IMR-90 (cell line): ENCODE measurements at regions not wholly inside any gene's neighbourhood (a gene's known extent, or its start where the extent isn't known, plus 50 kb on each side); places are given as distances from the start of the nearest gene placed in this dataset.

Source experiments
- ATAC-seq: fragments of 200-7000 bp; cut with Tn5 transposase; 2 replicates; pipeline ENCODE4 v1.9.1; 2020; ENCODE audit warnings: low read depth, mild to moderate bottlenecking, moderate library complexity
- BruUV-seq: library from RNA; stranded (reverse); fragments of 400-500 nt; replicated peaks from 2 replicates; lab custom pipeline; 2021; lab: Mats Ljungman, UMichigan
- CTCF ChIA-PET: fragments of 300-600 bp; formaldehyde crosslinking; extraction: SDS; loops from one replicate; lab custom pipeline; 2021; ENCODE audit warnings: antibody characterized with exemption; lab: Yijun Ruan, JAX
- POLR2A ChIA-PET: fragments of 300-600 bp; sonication (Branson Sonifier 250); formaldehyde crosslinking; loops from one replicate; lab custom pipeline; 2022; ENCODE audit warnings: antibody characterized with exemption; ENCODE audit not compliant: unreplicated experiment; lab: Charles Lee
- DNase-seq: peaks from one replicate; pipeline ENCODE4 v3.0.0; 2013
- H2AFZ ChIP-seq: replicated peaks from 2 replicates; pipeline ENCODE3; 2013; ENCODE audit warnings: low read length, mild to moderate bottlenecking; ENCODE audit not compliant: poor library complexity
- H2AK5ac ChIP-seq: 2 replicates; pipeline ENCODE4 v1.6.1; 2013; ENCODE audit warnings: low read depth, low read length, inconsistent platforms
- H2AK9ac ChIP-seq: replicated peaks from 2 replicates; pipeline ENCODE3; 2013; ENCODE audit warnings: mild to moderate bottlenecking, low read depth, low read length, moderate library complexity; ENCODE audit not compliant: poor library complexity
- H2BK120ac ChIP-seq: 2 replicates; pipeline ENCODE4 v1.6.1; 2013; ENCODE audit warnings: low read depth, low read length, inconsistent platforms
- H2BK15ac ChIP-seq: 3 replicates; pipeline ENCODE4 v1.6.1; 2013; ENCODE audit warnings: low read depth, low read length, inconsistent platforms
- H2BK20ac ChIP-seq: 2 replicates; pipeline ENCODE4 v1.6.1; 2013; ENCODE audit warnings: low read depth, mild to moderate bottlenecking, inconsistent platforms, low read length, moderate library complexity
- H2BK5ac ChIP-seq: 2 replicates; pipeline ENCODE4 v1.6.1; 2013; ENCODE audit warnings: mild to moderate bottlenecking, low read depth, low read length, inconsistent platforms; ENCODE audit not compliant: poor library complexity, severe bottlenecking
- H3K14ac ChIP-seq: replicated peaks from 2 replicates; pipeline ENCODE4 v1.6.1; 2013; ENCODE audit warnings: low read depth, low read length, inconsistent platforms
- H3K18ac ChIP-seq: 2 replicates; pipeline ENCODE4 v1.6.1; 2013; ENCODE audit warnings: low read depth, low read length, control low read depth
- H3K23ac ChIP-seq: 2 replicates; pipeline ENCODE4 v1.6.1; 2013; ENCODE audit warnings: low read depth, low read length, inconsistent platforms
- H3K27ac ChIP-seq: 2 replicates; pipeline ENCODE4 v1.5.1; 2013; ENCODE audit warnings: mild to moderate bottlenecking, control low read depth, low read length; ENCODE audit not compliant: insufficient read depth
- H3K27me3 ChIP-seq: 2 replicates; pipeline ENCODE4 v1.6.1; 2013; ENCODE audit warnings: low read length; ENCODE audit not compliant: control insufficient read depth, insufficient read depth
- H3K36me3 ChIP-seq: 2 replicates; pipeline ENCODE4 v1.6.1; 2013; ENCODE audit warnings: low read length, mixed read lengths; ENCODE audit not compliant: control insufficient read depth, insufficient read depth
- H3K4ac ChIP-seq: 2 replicates; pipeline ENCODE4 v1.6.1; 2013; ENCODE audit warnings: low read depth, low read length, inconsistent platforms
- H3K4me1 ChIP-seq: 2 replicates; pipeline ENCODE4 v1.6.1; 2013; ENCODE audit warnings: low read length, mixed read lengths; ENCODE audit not compliant: control insufficient read depth, insufficient read depth
- H3K4me2 ChIP-seq: 2 replicates; pipeline ENCODE4 v1.6.1; 2013; ENCODE audit warnings: low read depth, mild to moderate bottlenecking, control low read depth, low read length, moderate library complexity
- H3K4me3 ChIP-seq: 2 replicates; pipeline ENCODE4 v1.5.1; 2013; ENCODE audit warnings: low read depth, mild to moderate bottlenecking, control low read depth, low read length, moderate library complexity; ENCODE audit not compliant: insufficient read depth
- H3K56ac ChIP-seq: 2 replicates; pipeline ENCODE4 v1.6.1; 2013; ENCODE audit warnings: low read length, inconsistent platforms; ENCODE audit not compliant: insufficient read depth; ENCODE audit errors: extremely low read depth
- H3K79me1 ChIP-seq, 2 experiments: 2 replicates each; pipeline ENCODE4 v1.6.1; 2013; ENCODE audit warnings: low read length in 2 of 2, inconsistent platforms in 1 of 2, low read depth in 1 of 2
- H3K9ac ChIP-seq: 2 replicates; pipeline ENCODE4 v1.6.1; 2013; ENCODE audit warnings: low read depth, low read length, control low read depth
- H3K9me1 ChIP-seq: 2 replicates; pipeline ENCODE4 v1.6.1; 2013; ENCODE audit warnings: low read length, inconsistent platforms; ENCODE audit not compliant: insufficient read depth
- H3K9me3 ChIP-seq: 2 replicates; pipeline ENCODE4 v1.6.1; 2013; ENCODE audit warnings: low read length; ENCODE audit not compliant: control insufficient read depth, insufficient read depth
- H4K20me1 ChIP-seq: 2 replicates; pipeline ENCODE4 v1.6.1; 2013; ENCODE audit warnings: low read length, inconsistent platforms; ENCODE audit not compliant: insufficient read depth
- H4K5ac ChIP-seq: 2 replicates; pipeline ENCODE4 v1.6.1; 2013; ENCODE audit warnings: mild to moderate bottlenecking, low read depth, low read length, control low read depth
- H4K8ac ChIP-seq, 2 experiments: 2 replicates each; pipeline ENCODE4 v1.6.1; 2013; ENCODE audit warnings: low read depth in 2 of 2, low read length in 2 of 2, control low read depth in 1 of 2, inconsistent platforms in 1 of 2
- H4K91ac ChIP-seq: 2 replicates; pipeline ENCODE4 v1.6.1; 2013; ENCODE audit warnings: low read depth, low read length, inconsistent platforms; ENCODE audit not compliant: insufficient read depth
- BHLHE40 ChIP-seq: fragments of 150-350 bp; IDR thresholded peaks from 2 replicates; pipeline ENCODE4 v1.6.1; 2016; ENCODE audit warnings: mild to moderate bottlenecking, low read depth, low read length
- CEBPB ChIP-seq: IDR thresholded peaks from 2 replicates; pipeline ENCODE4 v1.6.1; 2012; ENCODE audit warnings: low read depth, low read length, improper control_type of control experiment
- CHD1 ChIP-seq: IDR thresholded peaks from 2 replicates; pipeline ENCODE4 v1.6.1; 2012; ENCODE audit warnings: low read depth, low read length, improper control_type of control experiment
- FOS ChIP-seq: fragments of 150-350 bp; IDR thresholded peaks from 2 replicates; pipeline ENCODE4 v1.6.1; 2016; ENCODE audit warnings: low read depth, low read length
- MAZ ChIP-seq: IDR thresholded peaks from 2 replicates; pipeline ENCODE4 v1.6.1; 2012; ENCODE audit warnings: low read depth, mild to moderate bottlenecking, low read length, improper control_type of control experiment, moderate library complexity, borderline replicate concordance
- NFE2L2 ChIP-seq: fragments of 150-350 bp; IDR thresholded peaks from 2 replicates; pipeline ENCODE4 v1.6.1; 2016; ENCODE audit warnings: low read depth, mild to moderate bottlenecking, low read length
- POLR2A ChIP-seq: IDR thresholded peaks from 2 replicates; pipeline ENCODE4 v1.6.1; 2012; ENCODE audit warnings: mild to moderate bottlenecking, low read depth, low read length
- RCOR1 ChIP-seq: IDR thresholded peaks from 2 replicates; pipeline ENCODE4 v1.6.1; 2012; ENCODE audit warnings: mild to moderate bottlenecking, low read length, improper control_type of control experiment; ENCODE audit not compliant: insufficient replicate concordance
- RFX5 ChIP-seq: IDR thresholded peaks from 2 replicates; pipeline ENCODE4 v1.8.0; 2012; ENCODE audit warnings: low read depth, mild to moderate bottlenecking, low read length, moderate library complexity
- WGBS, 2 experiments: methylation state at CpG; one replicate each; pipeline versions ENCODE4 v1.1.5 to v1.1.7; 2013; ENCODE audit warnings: missing lambda C conversion rate in 2 of 2; ENCODE audit not compliant: insufficient read length in 1 of 2; ENCODE audit errors: extremely low coverage in 2 of 2; 5-methylcytosine and 5-hydroxymethylcytosine counted together
- dilution Hi-C: fragments of 300-500 bp; cut with HindIII; formaldehyde crosslinking; loops from one replicate; pipeline ENCODE4 v1.14.3; 2018; ENCODE audit warnings: low sequenced_read_pairs; ENCODE audit not compliant: unreplicated experiment
- in situ Hi-C: fragments of 300-500 bp; cut with MboI; formaldehyde crosslinking; loops from 3 replicates; pipeline ENCODE4 v1.14.3; 2019; ENCODE audit warnings: low sequenced_read_pairs, inconsistent platforms, mixed read lengths
- intact Hi-C: fragments of 100-400 bp; cut with micrococcal nuclease; formaldehyde crosslinking; loops from 2 replicates; pipeline ENCODE4 v1.10.0; 2022
- TF ChIP-seq, protein P1 (sequence below): conservative IDR thresholded peaks from 2 replicates; pipeline ENCODE4 v1.5.1; 2012; ENCODE audit warnings: mild to moderate bottlenecking, low read depth, low read length, improper control_type of control experiment
- TF ChIP-seq, protein P2 (sequence below): fragments of 150-350 bp; IDR thresholded peaks from 2 replicates; pipeline ENCODE4 v1.6.1; 2017; ENCODE audit warnings: mild to moderate bottlenecking, antibody characterized with exemption, low read length, low read depth
- TF ChIP-seq, protein P3 (sequence below): fragments of 150-350 bp; IDR thresholded peaks from 2 replicates; pipeline ENCODE4 v1.6.1; 2016; ENCODE audit warnings: low read depth, mild to moderate bottlenecking, low read length, moderate library complexity, borderline replicate concordance

DNA sequence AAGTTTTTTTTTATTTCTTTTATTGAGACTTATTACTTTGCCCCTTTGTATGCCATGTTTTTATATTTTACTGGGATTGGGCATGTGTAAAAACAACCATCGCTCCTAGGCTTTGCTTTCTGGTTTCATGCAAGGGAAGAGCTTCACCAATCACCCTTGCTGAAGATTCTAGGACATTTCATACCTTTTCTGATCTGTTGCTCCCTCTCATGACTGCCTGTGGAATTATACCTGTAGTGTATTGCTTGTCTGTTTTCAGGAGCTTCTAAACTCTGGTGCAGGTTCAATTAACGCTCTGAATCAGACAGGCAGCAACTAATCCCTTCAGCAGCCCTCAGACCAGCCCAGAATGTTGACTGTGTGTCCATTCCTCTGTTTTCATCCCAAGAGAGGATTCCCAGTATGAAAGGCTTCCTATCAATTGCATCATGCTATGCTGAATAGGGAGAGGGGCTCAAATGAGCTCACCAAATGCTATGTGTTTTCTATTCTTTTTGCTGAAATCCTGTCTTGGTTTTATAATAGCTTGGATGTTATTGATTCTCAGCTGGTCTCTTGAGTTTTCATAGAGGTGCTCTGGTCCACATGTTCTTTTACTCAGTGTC lies 572.9 kb upstream of the CDH6 start:
- Histone ChIP-seq H3K14ac (no peak overlapping the region), H4K20me1 (no peaks in the 10 kb centered on the region), H3K79me1 (no peaks in the 10 kb centered on the region), H3K9me1 (no peaks in the 10 kb centered on the region), H2BK15ac (no peak overlapping the region), H4K8ac (no peak overlapping the region), H3K56ac (no peak overlapping the region), H3K18ac (no peak overlapping the region), H3K23ac (no peak overlapping the region), H3K4me2 (no peak overlapping the region), H4K91ac (no peak overlapping the region), H2AK9ac (no peak overlapping the region), H3K4ac (no peak overlapping the region), H4K5ac (no peak overlapping the region), H2BK5ac (no peak overlapping the region), H3K4me1 (no peaks in the 10 kb centered on the region), H3K9me3 (no peaks in the 10 kb centered on the region), H3K4me3 (no peak overlapping the region), H3K27ac (no peak overlapping the region), H3K36me3 (no peaks in the 10 kb centered on the region), H2AFZ (no peak overlapping the region), H2BK20ac (no peak overlapping the region), H3K27me3 (no peaks in the 10 kb centered on the region), H2AK5ac (no peak overlapping the region), H2BK120ac (no peak overlapping the region), H3K9ac (no peak overlapping the region)
- CTCF ChIA-PET = no interaction called here
- dilution Hi-C loops = no loop called here
- POLR2A ChIA-PET = no interaction called here
- no TSS peak for BruUV-seq
- no peak for TF ChIP-seq MAZ
- TF ChIP-seq, protein P1, sequence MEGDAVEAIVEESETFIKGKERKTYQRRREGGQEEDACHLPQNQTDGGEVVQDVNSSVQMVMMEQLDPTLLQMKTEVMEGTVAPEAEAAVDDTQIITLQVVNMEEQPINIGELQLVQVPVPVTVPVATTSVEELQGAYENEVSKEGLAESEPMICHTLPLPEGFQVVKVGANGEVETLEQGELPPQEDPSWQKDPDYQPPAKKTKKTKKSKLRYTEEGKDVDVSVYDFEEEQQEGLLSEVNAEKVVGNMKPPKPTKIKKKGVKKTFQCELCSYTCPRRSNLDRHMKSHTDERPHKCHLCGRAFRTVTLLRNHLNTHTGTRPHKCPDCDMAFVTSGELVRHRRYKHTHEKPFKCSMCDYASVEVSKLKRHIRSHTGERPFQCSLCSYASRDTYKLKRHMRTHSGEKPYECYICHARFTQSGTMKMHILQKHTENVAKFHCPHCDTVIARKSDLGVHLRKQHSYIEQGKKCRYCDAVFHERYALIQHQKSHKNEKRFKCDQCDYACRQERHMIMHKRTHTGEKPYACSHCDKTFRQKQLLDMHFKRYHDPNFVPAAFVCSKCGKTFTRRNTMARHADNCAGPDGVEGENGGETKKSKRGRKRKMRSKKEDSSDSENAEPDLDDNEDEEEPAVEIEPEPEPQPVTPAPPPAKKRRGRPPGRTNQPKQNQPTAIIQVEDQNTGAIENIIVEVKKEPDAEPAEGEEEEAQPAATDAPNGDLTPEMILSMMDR = no peak
- TF ChIP-seq, protein P2, sequence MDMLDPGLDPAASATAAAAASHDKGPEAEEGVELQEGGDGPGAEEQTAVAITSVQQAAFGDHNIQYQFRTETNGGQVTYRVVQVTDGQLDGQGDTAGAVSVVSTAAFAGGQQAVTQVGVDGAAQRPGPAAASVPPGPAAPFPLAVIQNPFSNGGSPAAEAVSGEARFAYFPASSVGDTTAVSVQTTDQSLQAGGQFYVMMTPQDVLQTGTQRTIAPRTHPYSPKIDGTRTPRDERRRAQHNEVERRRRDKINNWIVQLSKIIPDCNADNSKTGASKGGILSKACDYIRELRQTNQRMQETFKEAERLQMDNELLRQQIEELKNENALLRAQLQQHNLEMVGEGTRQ = no peak
- TF ChIP-seq RFX5 = no peak
- no peak for TF ChIP-seq CHD1
- no peak for TF ChIP-seq FOS
- TF ChIP-seq RCOR1 = no peak
- no peak for TF ChIP-seq NFE2L2
- TF ChIP-seq BHLHE40 = no peak
- TF ChIP-seq, protein P3, sequence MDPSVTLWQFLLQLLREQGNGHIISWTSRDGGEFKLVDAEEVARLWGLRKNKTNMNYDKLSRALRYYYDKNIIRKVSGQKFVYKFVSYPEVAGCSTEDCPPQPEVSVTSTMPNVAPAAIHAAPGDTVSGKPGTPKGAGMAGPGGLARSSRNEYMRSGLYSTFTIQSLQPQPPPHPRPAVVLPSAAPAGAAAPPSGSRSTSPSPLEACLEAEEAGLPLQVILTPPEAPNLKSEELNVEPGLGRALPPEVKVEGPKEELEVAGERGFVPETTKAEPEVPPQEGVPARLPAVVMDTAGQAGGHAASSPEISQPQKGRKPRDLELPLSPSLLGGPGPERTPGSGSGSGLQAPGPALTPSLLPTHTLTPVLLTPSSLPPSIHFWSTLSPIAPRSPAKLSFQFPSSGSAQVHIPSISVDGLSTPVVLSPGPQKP = no peak
- TF ChIP-seq CEBPB = no peak
- no peak for TF ChIP-seq POLR2A
- DNase-seq (no peak), ATAC-seq (no peak)
- intact Hi-C loops = no loop called here
- no CpG with 5 or more reads among the region's 2 CpGs for WGBS, 2 experiments
- in situ Hi-C loops = no loop called here
